ENCODE measurements at regions not wholly inside any gene's neighbourhood (a gene's known extent, or its start where the extent isn't known, plus 50 kb on each side); places are given as distances from the start of the nearest gene placed in this dataset.

- Histone ChIP-seq H3K36me3 (ENCODE audit: insufficient read depth, low read length) (no peaks in the 10 kb centered on the region), H3K9me3 (ENCODE audit: control insufficient read depth in 1 of 2, low read length in 2 of 2) (no peaks in the 10 kb centered on the region), H3K27ac (ENCODE audit: low read depth, low read length) (no peak overlapping the region), H3K27me3 (ENCODE audit: insufficient read depth, low read length) (no peaks in the 10 kb centered on the region), H3K4me3 (ENCODE audit: low read length in 2 of 2) (no peak overlapping the region), H3K4me1 (ENCODE audit: insufficient read depth, low read length) (no peaks in the 10 kb centered on the region)
- Mint-ChIP-seq H3K9me3 (peaks cover 0 to 8% (median 2%) of the 10 kb centered on the region in 8 donors), H3K4me3 (no peak overlapping the region), H3K27me3 (peaks cover 1 to 7% of the 10 kb centered on the region in 2 donors), H3K4me1 (no peaks in the 10 kb centered on the region), H3K36me3 (no peaks in the 10 kb centered on the region), H3K27ac (no peak overlapping the region)
- DNase-seq = no peak
- intact Hi-C loops (cut with micrococcal nuclease) = no loop called here
- CTCF ChIA-PET (ENCODE audit: partially characterized antibody) = interaction anchor here (0.7 kb wide), 1 partner anchor 139 kb away, joined by 4 read pairs; no protein-coding TSS in a partner anchor
- POLR2A ChIA-PET (ENCODE audit: partially characterized antibody) = no interaction called here
Observed at GRCh38 chr3:40843208-40843624, 318.5 kb downstream of the ZNF621 start.

GRCh38 chr3:40843851-40844548, 319.2 kb downstream of the ZNF621 start:
- no peak overlapping the region for H3K27ac ChIP-seq (ENCODE audit: low read depth, low read length)
- no peak for DNase-seq
- no peaks in the 10 kb centered on the region for H3K9me3 ChIP-seq (ENCODE audit: control insufficient read depth in 1 of 2, low read length in 2 of 2)
- no peaks in the 10 kb centered on the region for H3K4me1 ChIP-seq (ENCODE audit: insufficient read depth, low read length)
- Mint-ChIP-seq H3K4me3 (no peak overlapping the region), H3K27ac (no peak overlapping the region), H3K9me3 (peaks cover 0 to 8% (median 2%) of the 10 kb centered on the region in 8 donors), H3K36me3 (no peaks in the 10 kb centered on the region), H3K4me1 (no peaks in the 10 kb centered on the region), H3K27me3 (peaks cover 1 to 7% of the 10 kb centered on the region in 2 donors)
- H3K27me3 ChIP-seq (ENCODE audit: insufficient read depth, low read length) = no peaks in the 10 kb centered on the region
- H3K4me3 ChIP-seq (ENCODE audit: low read length in 2 of 2) = no peak overlapping the region
- no peaks in the 10 kb centered on the region for H3K36me3 ChIP-seq (ENCODE audit: insufficient read depth, low read length)
- POLR2A ChIA-PET (ENCODE audit: partially characterized antibody) = no interaction called here
- CTCF ChIA-PET (ENCODE audit: partially characterized antibody) = no interaction called here
- intact Hi-C loops (cut with micrococcal nuclease) = no loop called here

- no peaks in the 10 kb centered on the region for H3K9me3 ChIP-seq (ENCODE audit: control insufficient read depth in 1 of 2, low read length in 2 of 2)
- no peaks in the 10 kb centered on the region for H3K4me1 Mint-ChIP-seq
Observed at GRCh38 chr3:40844896-40845295, 320.1 kb downstream of the ZNF621 start.

GRCh38 chr3:40845447-40845846, 320.7 kb downstream of the ZNF621 start:
- ChIA-PET CTCF (ENCODE audit: partially characterized antibody) (no interaction called here), POLR2A (ENCODE audit: partially characterized antibody) (no interaction called here)
- H3K27me3 ChIP-seq (ENCODE audit: insufficient read depth, low read length) = no peaks in the 10 kb centered on the region
- no peak overlapping the region for H3K27ac ChIP-seq (ENCODE audit: low read depth, low read length)
- no peak overlapping the region for H3K4me3 Mint-ChIP-seq
- no peak overlapping the region for H3K4me3 ChIP-seq (ENCODE audit: low read length in 2 of 2)
- peaks cover 1 to 7% of the 10 kb centered on the region in 2 donors for H3K27me3 Mint-ChIP-seq
- H3K36me3 ChIP-seq (ENCODE audit: insufficient read depth, low read length) = no peaks in the 10 kb centered on the region
- H3K4me1 Mint-ChIP-seq = peaks cover 0 to 2% (median 0%) of the 10 kb centered on the region in 4 donors
- H3K9me3 Mint-ChIP-seq = peaks cover 0 to 8% (median 2%) of the 10 kb centered on the region in 8 donors
- no peaks in the 10 kb centered on the region for H3K9me3 ChIP-seq (ENCODE audit: control insufficient read depth in 1 of 2, low read length in 2 of 2)
- DNase-seq = no peak
- no peak overlapping the region for H3K27ac Mint-ChIP-seq
- H3K36me3 Mint-ChIP-seq = no peaks in the 10 kb centered on the region
- H3K4me1 ChIP-seq (ENCODE audit: insufficient read depth, low read length) = no peaks in the 10 kb centered on the region
- intact Hi-C loops (cut with micrococcal nuclease) = no loop called here

More at GRCh38 chr3:40844896-40845295, 320.1 kb downstream of the ZNF621 start:
- H3K27ac Mint-ChIP-seq = no peak overlapping the region
- H3K27me3 Mint-ChIP-seq = peaks cover 1 to 7% of the 10 kb centered on the region in 2 donors
- ChIA-PET POLR2A (ENCODE audit: partially characterized antibody) (no interaction called here), CTCF (ENCODE audit: partially characterized antibody) (no interaction called here)
- intact Hi-C loops (cut with micrococcal nuclease) = no loop called here
- no peaks in the 10 kb centered on the region for H3K36me3 Mint-ChIP-seq
- H3K9me3 Mint-ChIP-seq = peaks cover 0 to 8% (median 2%) of the 10 kb centered on the region in 8 donors
- Histone ChIP-seq H3K4me3 (ENCODE audit: low read length in 2 of 2) (no peak overlapping the region), H3K27ac (ENCODE audit: low read depth, low read length) (no peak overlapping the region), H3K27me3 (ENCODE audit: insufficient read depth, low read length) (no peaks in the 10 kb centered on the region), H3K36me3 (ENCODE audit: insufficient read depth, low read length) (no peaks in the 10 kb centered on the region), H3K4me1 (ENCODE audit: insufficient read depth, low read length) (no peaks in the 10 kb centered on the region)
- no peak overlapping the region for H3K4me3 Mint-ChIP-seq
- DNase-seq = no peak

- Mint-ChIP-seq H3K4me1 (peaks cover 0 to 2% (median 0%) of the 10 kb centered on the region in 4 donors), H3K4me3 (no peak overlapping the region), H3K9me3 (peaks cover 0 to 8% (median 2%) of the 10 kb centered on the region in 8 donors), H3K36me3 (no peaks in the 10 kb centered on the region), H3K27me3 (peaks cover 1 to 7% of the 10 kb centered on the region in 2 donors), H3K27ac (no peak overlapping the region)
- intact Hi-C loops (cut with micrococcal nuclease) = no loop called here
- no peaks in the 10 kb centered on the region for H3K9me3 ChIP-seq (ENCODE audit: control insufficient read depth in 1 of 2, low read length in 2 of 2)
- no peak for DNase-seq
- H3K4me3 ChIP-seq (ENCODE audit: low read length in 2 of 2) = no peak overlapping the region
- ChIA-PET CTCF (ENCODE audit: partially characterized antibody) (no interaction called here), POLR2A (ENCODE audit: partially characterized antibody) (no interaction called here)
- H3K27ac ChIP-seq (ENCODE audit: low read depth, low read length) = no peak overlapping the region
- no peaks in the 10 kb centered on the region for H3K4me1 ChIP-seq (ENCODE audit: insufficient read depth, low read length)
- H3K27me3 ChIP-seq (ENCODE audit: insufficient read depth, low read length) = no peaks in the 10 kb centered on the region
- no peaks in the 10 kb centered on the region for H3K36me3 ChIP-seq (ENCODE audit: insufficient read depth, low read length)
Observed at GRCh38 chr3:40845916-40846315, 321.2 kb downstream of the ZNF621 start.

- Histone ChIP-seq H3K36me3 (ENCODE audit: insufficient read depth, low read length) (no peaks in the 10 kb centered on the region), H3K9me3 (ENCODE audit: control insufficient read depth in 1 of 2, low read length in 2 of 2) (no peaks in the 10 kb centered on the region), H3K4me1 (ENCODE audit: insufficient read depth, low read length) (no peaks in the 10 kb centered on the region), H3K27ac (ENCODE audit: low read depth, low read length) (no peak overlapping the region), H3K4me3 (ENCODE audit: low read length in 2 of 2) (no peak overlapping the region), H3K27me3 (ENCODE audit: insufficient read depth, low read length) (no peaks in the 10 kb centered on the region)
- Mint-ChIP-seq H3K27me3 (peaks cover 1 to 7% of the 10 kb centered on the region in 2 donors), H3K4me3 (no peak overlapping the region), H3K36me3 (no peaks in the 10 kb centered on the region), H3K27ac (no peak overlapping the region), H3K9me3 (peaks cover 0 to 8% (median 2%) of the 10 kb centered on the region in 8 donors), H3K4me1 (peaks cover 0 to 2% (median 0%) of the 10 kb centered on the region in 4 donors)
- intact Hi-C loops (cut with micrococcal nuclease) = no loop called here
- no peak for DNase-seq
- ChIA-PET CTCF (ENCODE audit: partially characterized antibody) (no interaction called here), POLR2A (ENCODE audit: partially characterized antibody) (no interaction called here)
Observed at GRCh38 chr3:40846451-40846850, 321.7 kb downstream of the ZNF621 start.

- Mint-ChIP-seq H3K4me3 (no peak overlapping the region), H3K4me1 (peaks cover 0 to 2% (median 0%) of the 10 kb centered on the region in 4 donors), H3K9me3 (peaks cover 0 to 8% (median 2%) of the 10 kb centered on the region in 8 donors), H3K36me3 (no peaks in the 10 kb centered on the region), H3K27ac (no peak overlapping the region), H3K27me3 (peaks cover 1 to 7% of the 10 kb centered on the region in 2 donors)
- no peaks in the 10 kb centered on the region for H3K4me1 ChIP-seq (ENCODE audit: insufficient read depth, low read length)
- no peaks in the 10 kb centered on the region for H3K9me3 ChIP-seq (ENCODE audit: control insufficient read depth in 1 of 2, low read length in 2 of 2)
- intact Hi-C loops (cut with micrococcal nuclease) = no loop called here
- H3K36me3 ChIP-seq (ENCODE audit: insufficient read depth, low read length) = no peaks in the 10 kb centered on the region
- no peaks in the 10 kb centered on the region for H3K27me3 ChIP-seq (ENCODE audit: insufficient read depth, low read length)
- CTCF ChIA-PET (ENCODE audit: partially characterized antibody) = no interaction called here
- H3K4me3 ChIP-seq (ENCODE audit: low read length in 2 of 2) = no peak overlapping the region
- POLR2A ChIA-PET (ENCODE audit: partially characterized antibody) = no interaction called here
- no peak overlapping the region for H3K27ac ChIP-seq (ENCODE audit: low read depth, low read length)
- DNase-seq = no peak
Observed at GRCh38 chr3:40847551-40847992, 322.8 kb downstream of the ZNF621 start.
